ENCODE measurements at regions not wholly inside any gene's neighbourhood (a gene's known extent, or its start where the extent isn't known, plus 50 kb on each side); places are given as distances from the start of the nearest gene placed in this dataset.

DNA sequence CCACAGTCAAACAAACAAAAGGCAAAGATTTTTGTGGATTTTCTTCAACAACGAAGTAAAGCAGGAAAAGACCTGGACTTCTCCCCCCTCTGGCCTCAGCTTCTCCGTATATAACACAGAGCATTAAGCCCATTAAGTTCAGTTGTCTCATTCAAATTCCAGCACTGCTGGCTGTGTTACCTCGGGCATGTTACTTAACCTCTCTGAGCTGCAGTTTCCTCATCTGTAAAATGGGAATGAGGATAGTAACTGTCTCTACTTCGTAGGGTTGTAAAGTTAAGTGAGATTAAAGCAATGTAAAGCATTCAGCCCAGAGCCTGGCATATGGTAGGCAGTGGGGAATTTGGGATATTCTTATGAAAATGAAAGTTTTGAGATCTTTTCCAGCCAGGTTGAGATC lies 92.7 kb upstream of the SMIM23 start:
- TF ChIP-seq, protein P1, sequence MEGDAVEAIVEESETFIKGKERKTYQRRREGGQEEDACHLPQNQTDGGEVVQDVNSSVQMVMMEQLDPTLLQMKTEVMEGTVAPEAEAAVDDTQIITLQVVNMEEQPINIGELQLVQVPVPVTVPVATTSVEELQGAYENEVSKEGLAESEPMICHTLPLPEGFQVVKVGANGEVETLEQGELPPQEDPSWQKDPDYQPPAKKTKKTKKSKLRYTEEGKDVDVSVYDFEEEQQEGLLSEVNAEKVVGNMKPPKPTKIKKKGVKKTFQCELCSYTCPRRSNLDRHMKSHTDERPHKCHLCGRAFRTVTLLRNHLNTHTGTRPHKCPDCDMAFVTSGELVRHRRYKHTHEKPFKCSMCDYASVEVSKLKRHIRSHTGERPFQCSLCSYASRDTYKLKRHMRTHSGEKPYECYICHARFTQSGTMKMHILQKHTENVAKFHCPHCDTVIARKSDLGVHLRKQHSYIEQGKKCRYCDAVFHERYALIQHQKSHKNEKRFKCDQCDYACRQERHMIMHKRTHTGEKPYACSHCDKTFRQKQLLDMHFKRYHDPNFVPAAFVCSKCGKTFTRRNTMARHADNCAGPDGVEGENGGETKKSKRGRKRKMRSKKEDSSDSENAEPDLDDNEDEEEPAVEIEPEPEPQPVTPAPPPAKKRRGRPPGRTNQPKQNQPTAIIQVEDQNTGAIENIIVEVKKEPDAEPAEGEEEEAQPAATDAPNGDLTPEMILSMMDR (IDR thresholded peaks at IDR 0.05) = no peak
- TF ChIP-seq POLR2A (IDR thresholded peaks at IDR 0.05) (no peak), EP300 (IDR thresholded peaks at IDR 0.05) (no peak)
